DOHH2 (cell line): ENCODE measurements at regions not wholly inside any gene's neighbourhood (a gene's known extent, or its start where the extent isn't known, plus 50 kb on each side); places are given as distances from the start of the nearest gene placed in this dataset.

Experiments
- EZH2phosphoT487 ChIP-seq: fragments of 200-600 bp; sonication (generic); IDR thresholded peaks from 2 replicates; pipeline ENCODE4 v1.6.1; 2017; ENCODE audit warnings: borderline replicate concordance, mild to moderate bottlenecking, antibody characterized with exemption, low read length, moderate library complexity, mixed read lengths
- TF ChIP-seq, protein P1 (sequence below): fragments of 200-600 bp; sonication (generic); IDR thresholded peaks from one replicate; pipeline ENCODE4 v1.5.1; 2014; ENCODE audit warnings: antibody characterized with exemption, mild to moderate bottlenecking, low read depth, low read length; ENCODE audit not compliant: poor library complexity, severe bottlenecking

DNA sequence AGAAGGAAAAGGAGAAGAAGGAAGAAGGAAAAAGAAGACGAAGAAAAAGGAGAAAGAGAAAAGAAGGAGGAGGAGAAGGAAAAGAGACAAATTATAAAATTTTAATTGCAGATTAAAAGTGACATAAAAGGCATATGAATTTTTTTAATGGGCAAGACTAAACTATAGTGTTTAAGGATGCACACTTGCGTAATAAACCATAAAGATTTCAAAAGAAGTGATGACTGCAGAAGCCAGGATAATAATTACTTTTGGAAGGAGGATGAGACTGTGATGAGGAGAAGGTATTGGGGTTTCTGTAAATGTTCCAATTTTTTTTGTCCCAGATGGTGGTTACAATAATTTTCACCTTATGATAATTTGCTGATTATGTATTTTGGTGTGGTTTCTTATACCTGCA lies 243.1 kb upstream of the PKN2 start:
- TF ChIP-seq, protein P1, sequence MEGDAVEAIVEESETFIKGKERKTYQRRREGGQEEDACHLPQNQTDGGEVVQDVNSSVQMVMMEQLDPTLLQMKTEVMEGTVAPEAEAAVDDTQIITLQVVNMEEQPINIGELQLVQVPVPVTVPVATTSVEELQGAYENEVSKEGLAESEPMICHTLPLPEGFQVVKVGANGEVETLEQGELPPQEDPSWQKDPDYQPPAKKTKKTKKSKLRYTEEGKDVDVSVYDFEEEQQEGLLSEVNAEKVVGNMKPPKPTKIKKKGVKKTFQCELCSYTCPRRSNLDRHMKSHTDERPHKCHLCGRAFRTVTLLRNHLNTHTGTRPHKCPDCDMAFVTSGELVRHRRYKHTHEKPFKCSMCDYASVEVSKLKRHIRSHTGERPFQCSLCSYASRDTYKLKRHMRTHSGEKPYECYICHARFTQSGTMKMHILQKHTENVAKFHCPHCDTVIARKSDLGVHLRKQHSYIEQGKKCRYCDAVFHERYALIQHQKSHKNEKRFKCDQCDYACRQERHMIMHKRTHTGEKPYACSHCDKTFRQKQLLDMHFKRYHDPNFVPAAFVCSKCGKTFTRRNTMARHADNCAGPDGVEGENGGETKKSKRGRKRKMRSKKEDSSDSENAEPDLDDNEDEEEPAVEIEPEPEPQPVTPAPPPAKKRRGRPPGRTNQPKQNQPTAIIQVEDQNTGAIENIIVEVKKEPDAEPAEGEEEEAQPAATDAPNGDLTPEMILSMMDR = no peak
- TF ChIP-seq EZH2phosphoT487 = no peak
